KOPT-K1 (cell line): ENCODE measurements at regions not wholly inside any gene's neighbourhood (a gene's known extent, or its start where the extent isn't known, plus 50 kb on each side); places are given as distances from the start of the nearest gene placed in this dataset.

Experiments
- H3K27ac ChIP-seq: fragments of 200-600 bp; sonication (generic); 2 replicates; pipeline ENCODE4 v1.5.1; 2016; ENCODE audit warnings: antibody characterized with exemption, mild to moderate bottlenecking, low read depth, low read length; ENCODE audit not compliant: poor library complexity, severe bottlenecking
- H3K36me3 ChIP-seq: fragments of 200-600 bp; sonication (generic); 2 replicates; pipeline ENCODE4 v1.5.1; 2017; ENCODE audit warnings: antibody characterized with exemption, mild to moderate bottlenecking, low read length, moderate library complexity; ENCODE audit not compliant: insufficient read depth
- H3K9me3 ChIP-seq: fragments of 200-600 bp; sonication (generic); 2 replicates; pipeline ENCODE4 v1.5.1; 2017; ENCODE audit warnings: antibody characterized with exemption, low read length, mild to moderate bottlenecking; ENCODE audit not compliant: insufficient read depth, poor library complexity, severe bottlenecking

DNA sequence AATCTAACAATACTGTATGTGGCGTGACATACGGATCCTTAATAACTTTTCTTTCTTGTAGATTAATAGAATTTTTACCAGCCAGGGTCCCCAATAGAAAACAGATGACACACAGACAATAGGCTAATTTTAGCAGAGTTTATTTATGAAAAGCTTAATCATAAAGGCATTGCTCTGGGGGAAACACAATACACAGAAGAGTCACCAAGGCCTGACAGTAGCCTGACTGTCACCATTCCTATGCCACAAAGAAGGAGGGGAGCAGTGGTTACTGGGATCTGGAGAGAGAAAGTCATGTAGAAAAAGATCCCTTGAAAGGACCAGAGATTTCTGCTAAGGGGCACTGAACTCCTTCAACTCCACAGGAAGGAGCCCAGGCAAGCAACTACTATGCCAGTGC, 139.5 kb downstream of the METTL4 start:
- Histone ChIP-seq H3K27ac (no peak overlapping the region), H3K36me3 (no peaks in the 10 kb centered on the region), H3K9me3 (peaks cover 12% of the 10 kb centered on the region)

- Histone ChIP-seq H3K27ac (no peak overlapping the region), H3K36me3 (no peaks in the 10 kb centered on the region), H3K9me3 (peaks cover 12% of the 10 kb centered on the region)
Observed at GRCh38 chr18:2433366-2433765, 137.9 kb downstream of the METTL4 start.

- no peaks in the 10 kb centered on the region for H3K9me3 ChIP-seq
- H3K27ac ChIP-seq = no peak overlapping the region
- no peaks in the 10 kb centered on the region for H3K36me3 ChIP-seq
Observed at GRCh38 chr18:2441544-2441943, 129.8 kb downstream of the METTL4 start.

DNA sequence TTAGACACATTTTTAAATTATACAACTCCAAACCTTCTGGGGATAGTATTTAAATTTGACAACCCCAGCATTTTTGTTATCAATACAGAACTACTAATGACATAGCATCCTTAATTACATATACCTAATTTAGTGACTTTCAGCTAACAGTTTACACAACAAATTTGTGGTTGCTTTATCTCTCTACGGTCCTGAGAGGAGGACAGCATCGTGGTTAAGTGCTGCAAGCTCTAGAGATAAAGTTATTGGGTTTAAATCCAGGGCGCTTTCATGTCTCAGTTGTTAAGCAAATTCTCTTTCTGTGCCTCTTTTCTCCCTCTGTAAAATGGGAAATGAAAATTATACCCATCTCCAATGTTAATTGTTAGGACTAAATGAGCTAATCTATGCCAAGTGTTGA, 129.3 kb downstream of the METTL4 start:
- Histone ChIP-seq H3K9me3 (no peaks in the 10 kb centered on the region), H3K27ac (no peak overlapping the region), H3K36me3 (no peaks in the 10 kb centered on the region)

GRCh38 chr18:2442726-2443275, 128.5 kb downstream of the METTL4 start:
- no peak overlapping the region for H3K27ac ChIP-seq
- H3K9me3 ChIP-seq = no peaks in the 10 kb centered on the region
- no peaks in the 10 kb centered on the region for H3K36me3 ChIP-seq

DNA sequence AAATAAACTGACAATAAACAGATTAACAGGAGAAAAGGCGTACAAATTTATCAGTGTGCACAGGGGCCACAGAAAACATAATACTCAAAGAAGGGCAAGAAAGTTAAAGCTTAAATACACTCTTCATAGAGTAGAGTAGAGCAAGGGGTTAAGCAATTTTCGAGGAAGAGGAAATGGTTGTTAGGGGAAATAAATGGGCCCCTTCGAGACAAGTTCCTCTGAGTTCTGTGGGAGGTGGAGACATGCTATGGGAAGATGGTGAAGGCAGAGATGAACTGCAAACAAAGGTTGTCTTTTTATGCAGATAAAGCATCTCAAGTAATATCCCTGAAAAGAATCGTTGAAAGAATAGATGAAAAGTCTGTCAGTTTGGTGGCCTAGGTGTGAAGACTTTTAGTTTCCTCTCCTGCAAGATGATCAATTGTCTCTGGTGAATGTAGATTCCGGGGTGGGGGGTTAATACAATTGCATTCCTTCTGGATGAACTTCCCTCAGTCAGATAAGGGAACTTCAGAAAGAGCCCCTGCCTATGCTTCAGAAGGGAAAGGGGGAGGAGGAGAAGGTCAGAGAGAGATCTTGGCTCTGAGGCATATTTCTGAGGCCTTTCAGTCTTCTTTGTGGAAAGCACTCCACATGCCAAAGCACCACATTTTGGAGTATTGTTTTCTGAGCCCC, 127.0 kb downstream of the METTL4 start:
- H3K36me3 ChIP-seq = no peaks in the 10 kb centered on the region
- no peak overlapping the region for H3K27ac ChIP-seq
- H3K9me3 ChIP-seq = no peaks in the 10 kb centered on the region

DNA sequence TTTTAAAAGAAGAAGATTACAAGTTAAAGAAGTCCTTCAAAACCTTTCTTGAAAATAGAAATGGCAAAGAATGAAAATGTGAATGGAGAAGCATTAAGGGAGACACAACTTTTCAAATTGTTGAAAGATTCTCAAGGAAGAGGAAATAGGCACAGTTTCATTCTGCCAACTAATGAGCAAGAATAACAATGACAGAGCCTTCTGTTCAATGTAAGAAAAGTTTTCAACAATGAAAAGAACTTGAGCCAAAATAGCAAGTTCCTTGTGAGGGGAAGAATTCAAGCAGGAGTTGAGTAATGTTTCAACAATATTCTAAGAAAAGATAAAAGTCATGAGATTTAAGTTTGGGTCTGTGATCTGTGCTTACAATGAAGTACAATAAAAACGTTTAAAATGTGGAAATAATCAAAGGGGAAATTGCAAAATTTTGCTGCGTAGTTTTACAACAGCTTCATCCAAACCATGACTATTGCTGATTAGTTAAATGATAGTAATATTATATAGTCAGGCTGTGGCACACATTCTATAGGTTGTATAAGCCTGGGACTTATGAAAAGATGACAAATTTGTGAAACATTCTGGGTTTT, 122.6 kb downstream of the METTL4 start:
- Histone ChIP-seq H3K27ac (no peak overlapping the region), H3K36me3 (no peaks in the 10 kb centered on the region)

GRCh38 chr18:2451556-2451955, 119.7 kb downstream of the METTL4 start:
- Histone ChIP-seq H3K9me3 (no peaks in the 10 kb centered on the region), H3K36me3 (no peaks in the 10 kb centered on the region), H3K27ac (no peak overlapping the region)

More for the DNA sequence above, 122.6 kb downstream of the METTL4 start:
- H3K9me3 ChIP-seq = no peaks in the 10 kb centered on the region

DNA sequence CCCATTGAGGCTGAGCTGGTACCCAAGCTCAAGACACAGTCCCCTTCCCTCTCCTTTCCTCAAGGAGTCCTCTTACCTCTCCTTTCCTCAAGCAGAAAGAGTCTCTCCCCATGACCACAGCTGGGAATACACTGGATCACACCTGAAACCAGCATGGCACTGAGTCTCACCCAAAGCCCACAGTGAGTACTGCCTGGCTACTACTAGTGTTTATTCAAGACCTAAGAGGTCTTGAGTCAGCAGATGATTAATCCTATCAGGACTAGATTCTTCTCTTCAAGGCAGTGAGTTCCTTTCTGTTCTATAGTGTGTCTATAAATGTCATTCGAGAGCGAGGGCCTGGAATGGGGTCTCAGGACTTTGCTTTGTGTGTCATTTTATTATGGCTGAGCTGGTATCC, 111.4 kb downstream of the METTL4 start:
- no peaks in the 10 kb centered on the region for H3K9me3 ChIP-seq
- no peak overlapping the region for H3K27ac ChIP-seq
- no peaks in the 10 kb centered on the region for H3K36me3 ChIP-seq

DNA sequence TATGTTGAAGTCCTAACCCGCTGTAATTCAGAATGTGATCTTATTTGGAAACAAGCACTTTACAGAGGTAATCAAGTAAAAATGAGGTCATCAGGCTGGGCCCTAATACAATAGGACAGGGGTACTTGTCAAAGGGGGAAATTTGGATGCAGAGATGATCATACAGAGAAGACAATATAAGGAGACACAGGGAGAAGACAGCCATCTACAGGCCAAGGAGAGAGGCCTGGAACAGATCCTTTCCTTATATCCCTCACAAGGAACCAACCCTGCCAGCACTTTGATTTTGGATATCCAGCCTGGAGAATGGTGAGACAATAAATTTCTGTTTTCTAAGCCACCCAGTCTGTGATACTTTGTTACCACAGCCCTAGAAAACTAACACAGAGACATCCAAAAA, 104.3 kb downstream of the METTL4 start:
- Histone ChIP-seq H3K27ac (no peak overlapping the region), H3K36me3 (no peaks in the 10 kb centered on the region), H3K9me3 (no peaks in the 10 kb centered on the region)

DNA sequence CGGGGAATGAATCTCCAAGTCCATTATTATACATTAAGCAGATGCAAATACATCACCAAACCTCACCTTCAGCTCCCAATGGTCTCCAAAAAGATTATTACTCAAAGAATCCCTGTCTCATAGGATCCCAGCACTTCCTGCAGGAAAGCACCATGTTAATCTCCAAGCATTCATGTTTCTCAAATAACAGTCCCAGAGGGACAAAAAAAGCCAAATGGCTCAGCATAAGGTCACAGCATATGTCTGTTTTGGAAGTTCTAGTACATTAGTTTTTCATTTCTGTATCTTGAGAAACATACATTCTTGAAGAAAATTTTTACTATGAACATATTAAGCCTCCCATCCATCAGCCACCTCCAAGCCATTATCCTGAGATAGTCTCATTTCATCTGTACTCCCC, 103.3 kb downstream of the METTL4 start:
- Histone ChIP-seq H3K27ac (no peak overlapping the region), H3K36me3 (no peaks in the 10 kb centered on the region), H3K9me3 (no peaks in the 10 kb centered on the region)

DNA sequence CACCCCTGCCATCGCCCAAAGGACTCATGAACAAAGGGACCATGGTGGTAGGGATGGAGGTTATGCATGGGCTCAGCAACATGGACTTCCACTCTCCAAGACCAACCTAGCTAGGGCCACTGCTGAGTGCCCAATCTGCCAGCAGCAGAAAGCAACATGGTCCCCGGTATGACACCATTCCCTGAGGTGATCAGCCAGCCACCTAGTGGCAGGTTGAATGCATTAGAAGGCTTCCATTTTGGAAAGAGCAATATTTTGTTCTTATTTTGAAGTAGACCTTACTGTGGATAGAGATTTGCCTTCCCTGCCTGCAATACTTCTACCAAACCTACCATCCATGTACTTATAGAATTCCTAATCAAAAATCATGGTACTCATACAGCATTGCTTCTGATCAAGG, 99.8 kb downstream of the METTL4 start:
- no peak overlapping the region for H3K27ac ChIP-seq

DNA sequence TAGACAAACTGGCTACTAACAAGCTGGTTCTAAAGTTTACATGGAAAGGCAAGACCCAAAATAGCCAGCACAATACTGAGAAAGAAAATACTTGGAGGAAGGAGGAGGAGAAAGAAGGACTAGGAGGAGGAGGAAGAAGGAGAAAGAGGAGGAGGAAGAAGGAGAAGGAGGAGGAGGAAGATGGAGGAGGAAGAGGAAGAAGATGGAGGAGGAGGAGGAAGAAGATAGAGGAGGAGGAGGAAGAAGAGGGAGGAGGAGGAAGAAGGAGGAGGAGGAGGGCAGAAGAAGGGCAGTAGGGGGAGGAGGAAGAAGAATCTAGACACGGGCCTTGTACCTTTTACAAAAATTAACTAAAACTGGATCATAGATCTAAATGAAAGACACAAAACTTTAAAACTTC, 92.6 kb downstream of the METTL4 start:
- Histone ChIP-seq H3K9me3 (no peaks in the 10 kb centered on the region), H3K27ac (no peak overlapping the region), H3K36me3 (no peaks in the 10 kb centered on the region)

More for the DNA sequence above, 99.8 kb downstream of the METTL4 start:
- H3K9me3 ChIP-seq = no peaks in the 10 kb centered on the region
- no peaks in the 10 kb centered on the region for H3K36me3 ChIP-seq

GRCh38 chr18:2480536-2480935, 90.8 kb downstream of the METTL4 start:
- no peak overlapping the region for H3K27ac ChIP-seq
- H3K36me3 ChIP-seq = no peaks in the 10 kb centered on the region

GRCh38 chr18:2482706-2483475, 88.4 kb downstream of the METTL4 start:
- no peaks in the 10 kb centered on the region for H3K36me3 ChIP-seq
- H3K9me3 ChIP-seq = no peaks in the 10 kb centered on the region
- H3K27ac ChIP-seq = no peak overlapping the region

More at GRCh38 chr18:2480536-2480935, 90.8 kb downstream of the METTL4 start:
- no peaks in the 10 kb centered on the region for H3K9me3 ChIP-seq
